ENCODE measurements at regions not wholly inside any gene's neighbourhood (a gene's known extent, or its start where the extent isn't known, plus 50 kb on each side); places are given as distances from the start of the nearest gene placed in this dataset.

- H3K79me2 ChIP-seq (ENCODE audit: low read depth) = no peaks in the 10 kb centered on the region
- peaks cover 5% of the 10 kb centered on the region for H3K4me1 ChIP-seq
- H3F3A ChIP-seq (ENCODE audit: low read depth) = no peaks in the 10 kb centered on the region
- no peak overlapping the region for H2AFZ ChIP-seq (replicated peaks)
- no peak overlapping the region for H3K4me2 ChIP-seq
- no peak overlapping the region for H3K27ac Mint-ChIP-seq
- no peak overlapping the region for H3K4me3 Mint-ChIP-seq
- no peaks in the 10 kb centered on the region for H3K9me3 Mint-ChIP-seq
- no peak for DNase-seq (ENCODE audit: low spot score)
- H3K36me3 Mint-ChIP-seq = no peaks in the 10 kb centered on the region
- H3K36me3 ChIP-seq = no peaks in the 10 kb centered on the region
- H3K27me3 ChIP-seq = no peaks in the 10 kb centered on the region
- no peaks in the 10 kb centered on the region for H4K20me1 ChIP-seq (ENCODE audit: low read depth)
- H3K4me1 Mint-ChIP-seq = no peaks in the 10 kb centered on the region
- H3K27ac ChIP-seq = no peak overlapping the region
- H3K9me3 ChIP-seq (ENCODE audit: low read depth) = no peaks in the 10 kb centered on the region
- no peak overlapping the region for H3K9ac ChIP-seq
- H3K4me3 ChIP-seq = no peak overlapping the region
- no peak for TF ChIP-seq EZH2 (IDR thresholded peaks at IDR 0.05)
- no peak for TF ChIP-seq EZH2phosphoT487 (IDR thresholded peaks at IDR 0.05)
- TF ChIP-seq CTCF (IDR thresholded peaks at IDR 0.05) = no peak
- H3K27me3 Mint-ChIP-seq (ENCODE audit: insufficient read depth, low read depth) = peaks cover 3% of the 10 kb centered on the region
Measured at GRCh38 chr10:8431511-8431910, 377.0 kb downstream of the GATA3 start.

- H3K79me2 ChIP-seq (ENCODE audit: low read depth) = no peaks in the 10 kb centered on the region
- H3K27ac Mint-ChIP-seq = no peak overlapping the region
- H3K9me3 Mint-ChIP-seq = no peaks in the 10 kb centered on the region
- H3K4me3 ChIP-seq = no peak overlapping the region
- no peak overlapping the region for H3K4me3 Mint-ChIP-seq
- no peaks in the 10 kb centered on the region for H3K36me3 ChIP-seq
- no peak overlapping the region for H3K4me2 ChIP-seq
- H3K9me3 ChIP-seq (ENCODE audit: low read depth) = no peaks in the 10 kb centered on the region
- no peak for DNase-seq (ENCODE audit: low spot score)
- no peak for TF ChIP-seq EZH2 (IDR thresholded peaks at IDR 0.05)
- no peak for TF ChIP-seq CTCF (IDR thresholded peaks at IDR 0.05)
- TF ChIP-seq EZH2phosphoT487 (IDR thresholded peaks at IDR 0.05) = no peak
- H3F3A ChIP-seq (ENCODE audit: low read depth) = no peaks in the 10 kb centered on the region
- H3K27ac ChIP-seq = no peak overlapping the region
- H3K27me3 Mint-ChIP-seq (ENCODE audit: insufficient read depth, low read depth) = peaks cover 3% of the 10 kb centered on the region
- no peaks in the 10 kb centered on the region for H3K4me1 Mint-ChIP-seq
- no peaks in the 10 kb centered on the region for H3K36me3 Mint-ChIP-seq
- H3K9ac ChIP-seq = no peak overlapping the region
- peaks cover 5% of the 10 kb centered on the region for H3K4me1 ChIP-seq
- no peak overlapping the region for H2AFZ ChIP-seq (replicated peaks)
- peaks cover 9% of the 10 kb centered on the region for H3K27me3 ChIP-seq
- no peaks in the 10 kb centered on the region for H4K20me1 ChIP-seq (ENCODE audit: low read depth)
Measured at GRCh38 chr10:8435186-8436055, 380.9 kb downstream of the GATA3 start.

GRCh38 chr10:8437896-8438295 lies 383.4 kb downstream of the GATA3 start:
- H3K27me3 ChIP-seq = peaks cover 20% of the 10 kb centered on the region
- Mint-ChIP-seq H3K27me3 (ENCODE audit: insufficient read depth, low read depth) (no peaks in the 10 kb centered on the region), H3K9me3 (no peaks in the 10 kb centered on the region), H3K27ac (no peak overlapping the region), H3K36me3 (no peaks in the 10 kb centered on the region), H3K4me3 (no peak overlapping the region), H3K4me1 (no peaks in the 10 kb centered on the region)
- H3K27ac ChIP-seq = no peak overlapping the region
- H3K4me3 ChIP-seq = no peak overlapping the region
- DNase-seq (ENCODE audit: low spot score) = no peak
- H4K20me1 ChIP-seq (ENCODE audit: low read depth) = no peaks in the 10 kb centered on the region
- no peaks in the 10 kb centered on the region for H3K79me2 ChIP-seq (ENCODE audit: low read depth)
- H3K9me3 ChIP-seq (ENCODE audit: low read depth) = no peaks in the 10 kb centered on the region
- H3K4me1 ChIP-seq = no peaks in the 10 kb centered on the region
- H2AFZ ChIP-seq (replicated peaks) = no peak overlapping the region
- H3K4me2 ChIP-seq = no peak overlapping the region
- H3K9ac ChIP-seq = no peak overlapping the region
- H3F3A ChIP-seq (ENCODE audit: low read depth) = no peaks in the 10 kb centered on the region
- TF ChIP-seq CTCF (IDR thresholded peaks at IDR 0.05) (no peak), EZH2 (IDR thresholded peaks at IDR 0.05) (no peak), EZH2phosphoT487 (IDR thresholded peaks at IDR 0.05) (no peak)
- H3K36me3 ChIP-seq = no peaks in the 10 kb centered on the region

Measured in neural progenitor cell (in vitro differentiated cells).